HG03439 (cell line): ENCODE measurements at regions not wholly inside any gene's neighbourhood (a gene's known extent, or its start where the extent isn't known, plus 50 kb on each side); places are given as distances from the start of the nearest gene placed in this dataset.
"Not testable (repeated sequence)": the region's sequence is repeated elsewhere in the genome, so short reads cannot be mapped to it uniquely, and the experiment has no call there.

ENCODE experiments used
- ATAC-seq: cut with Tn5 transposase; IDR thresholded peaks from one replicate; pipeline ENCODE4 v1.9.1; 2021; ENCODE audit warnings: mild to moderate bottlenecking, moderate library complexity; ENCODE audit not compliant: unreplicated experiment

DNA sequence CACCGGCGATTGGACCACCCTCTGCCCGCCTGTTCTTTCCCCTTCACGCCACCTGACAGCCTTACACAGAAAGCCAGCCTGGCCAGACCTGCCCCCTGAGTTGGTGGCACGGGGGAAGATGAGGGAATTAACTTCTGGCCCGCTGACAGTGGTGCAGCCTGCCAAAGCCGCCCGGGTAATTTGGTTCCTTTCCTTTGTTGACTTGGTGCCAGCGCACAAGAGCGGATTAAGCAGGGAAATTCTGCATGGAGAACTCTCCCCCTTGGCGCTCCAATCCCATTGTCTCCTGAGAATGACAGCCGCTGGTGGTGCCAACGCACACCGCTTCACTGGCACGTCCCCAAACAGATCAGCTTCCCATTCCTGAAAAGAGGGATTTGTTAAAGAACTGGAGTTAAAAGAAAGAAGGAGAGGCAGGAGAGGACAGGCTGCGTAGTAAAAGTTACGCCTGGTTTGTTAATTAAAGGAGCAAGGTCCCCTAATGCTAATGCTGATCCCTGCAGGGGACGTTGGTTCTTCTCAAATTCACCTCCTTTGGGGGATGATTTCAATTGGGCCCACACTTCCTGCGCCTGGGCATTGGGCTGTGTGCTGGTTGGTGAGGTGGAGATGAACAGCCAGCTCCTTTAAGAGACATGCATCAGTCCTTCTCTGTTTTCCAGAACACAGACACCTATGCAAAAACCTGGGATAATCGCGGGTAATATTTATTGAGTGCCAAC is 286.8 kb downstream of the MYCN start:
- ATAC-seq, result no peak

DNA sequence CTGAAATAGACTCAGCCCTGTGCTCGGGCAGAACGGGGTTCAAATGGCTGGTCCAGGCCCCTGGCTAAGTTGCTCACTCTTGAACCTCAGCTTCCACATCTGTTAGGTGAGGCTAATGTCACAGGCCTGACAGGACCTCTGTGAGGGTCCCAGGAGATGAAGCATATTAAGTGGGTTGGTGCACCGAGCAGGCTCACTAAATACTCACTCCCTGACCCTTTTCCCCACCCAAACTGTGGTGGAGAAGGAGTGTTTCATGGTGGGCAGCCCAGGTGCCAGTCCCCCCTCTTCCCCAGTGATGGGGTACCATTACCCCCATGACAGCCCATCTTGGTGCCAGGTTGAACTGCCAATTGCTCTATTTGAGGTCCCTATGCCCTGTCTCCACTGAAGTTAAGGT is 286.0 kb downstream of the MYCN start:
- no peak for ATAC-seq

DNA sequence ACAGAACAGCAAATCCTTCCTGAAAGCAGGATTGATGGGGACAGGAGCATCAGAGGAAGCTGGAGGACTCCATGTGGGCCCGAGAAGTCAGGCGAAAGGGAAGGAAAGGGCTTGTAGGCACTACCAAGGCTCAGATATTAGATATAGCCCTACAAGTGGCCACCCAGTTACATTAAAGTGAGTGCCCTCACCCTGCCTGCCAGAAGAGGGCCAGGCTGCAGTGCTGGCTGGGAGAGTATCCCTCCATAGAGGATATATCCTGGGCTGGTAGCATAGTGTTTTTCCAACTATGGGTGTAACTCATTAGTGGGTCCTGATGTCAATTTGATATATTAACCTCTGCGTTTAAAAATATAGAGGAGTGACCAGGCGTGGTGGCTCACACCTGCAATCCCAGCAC is 285.2 kb downstream of the MYCN start:
- no peak for ATAC-seq

DNA sequence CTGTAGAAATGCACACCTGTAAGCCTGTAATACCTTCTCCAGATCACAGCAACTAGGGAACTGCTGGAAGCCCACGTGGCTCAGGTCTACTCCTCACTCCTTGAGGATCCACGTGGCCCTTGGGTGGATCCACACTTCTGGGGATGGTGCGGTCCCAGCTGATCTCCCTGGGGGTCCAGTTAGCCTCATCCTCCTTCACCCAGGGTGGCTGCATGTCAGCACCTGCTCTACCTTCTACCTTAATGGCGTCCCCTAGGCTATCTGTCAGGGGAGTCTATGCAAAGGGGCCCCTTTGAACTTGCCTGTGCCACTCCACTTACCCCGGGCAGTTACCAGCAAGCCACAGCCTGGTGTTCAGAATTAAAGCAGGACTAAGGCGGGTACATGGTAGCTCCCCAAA is 284.7 kb downstream of the MYCN start:
- no peak for ATAC-seq

DNA sequence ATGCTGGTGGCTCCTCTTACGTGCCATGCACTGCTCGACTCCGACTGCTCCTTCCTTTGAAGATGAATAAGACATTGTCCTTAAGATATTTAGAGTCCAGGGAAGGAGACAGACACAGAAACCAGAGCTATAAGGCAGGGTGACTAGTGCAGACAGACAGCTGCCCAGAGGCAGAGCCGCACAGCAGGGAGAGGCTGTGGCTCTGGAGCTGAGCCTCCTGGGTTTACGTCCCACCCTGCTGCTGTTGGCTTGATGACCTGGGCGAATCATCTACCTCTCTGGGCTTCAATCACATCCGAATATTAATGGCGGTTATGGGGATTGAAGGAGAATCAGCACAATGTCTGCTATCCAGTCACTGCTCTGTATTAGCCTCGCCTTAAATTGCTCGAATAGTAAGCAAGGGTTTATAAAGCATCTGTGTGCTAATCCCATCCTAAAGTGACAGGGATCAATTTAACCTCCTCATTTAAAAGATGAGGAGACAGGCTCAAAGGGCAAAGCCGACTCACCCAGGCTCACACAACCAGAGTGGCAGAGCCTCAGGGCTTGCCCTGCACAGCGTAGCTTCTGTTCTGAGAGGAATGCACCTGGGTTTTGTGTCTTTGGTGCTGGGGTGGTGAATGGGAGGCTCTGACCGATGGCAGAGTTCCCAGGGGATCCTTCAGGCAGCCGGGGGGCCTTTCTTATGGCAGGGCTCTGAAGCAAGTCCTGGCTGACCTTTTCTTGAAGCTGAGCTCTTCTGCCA is 284.1 kb downstream of the MYCN start:
- ATAC-seq, result no peak

DNA sequence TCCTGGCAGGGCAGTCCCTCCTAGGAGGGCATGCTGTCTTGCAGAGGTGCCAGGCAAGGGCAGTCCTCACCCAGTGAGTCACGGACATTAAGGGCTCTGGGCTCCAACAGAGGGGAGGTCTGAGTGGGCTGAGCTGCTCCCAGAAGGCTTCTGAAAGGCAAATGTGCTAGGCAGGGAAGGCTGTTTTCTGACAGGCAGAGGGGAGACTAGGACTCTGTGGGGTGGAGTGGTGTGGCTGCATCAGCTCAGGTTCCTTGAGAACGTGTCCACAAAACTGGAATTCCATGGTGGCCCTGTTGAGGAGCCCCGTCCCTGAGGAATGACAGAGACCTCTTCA is 283.5 kb downstream of the MYCN start:
- ATAC-seq, result no peak

DNA sequence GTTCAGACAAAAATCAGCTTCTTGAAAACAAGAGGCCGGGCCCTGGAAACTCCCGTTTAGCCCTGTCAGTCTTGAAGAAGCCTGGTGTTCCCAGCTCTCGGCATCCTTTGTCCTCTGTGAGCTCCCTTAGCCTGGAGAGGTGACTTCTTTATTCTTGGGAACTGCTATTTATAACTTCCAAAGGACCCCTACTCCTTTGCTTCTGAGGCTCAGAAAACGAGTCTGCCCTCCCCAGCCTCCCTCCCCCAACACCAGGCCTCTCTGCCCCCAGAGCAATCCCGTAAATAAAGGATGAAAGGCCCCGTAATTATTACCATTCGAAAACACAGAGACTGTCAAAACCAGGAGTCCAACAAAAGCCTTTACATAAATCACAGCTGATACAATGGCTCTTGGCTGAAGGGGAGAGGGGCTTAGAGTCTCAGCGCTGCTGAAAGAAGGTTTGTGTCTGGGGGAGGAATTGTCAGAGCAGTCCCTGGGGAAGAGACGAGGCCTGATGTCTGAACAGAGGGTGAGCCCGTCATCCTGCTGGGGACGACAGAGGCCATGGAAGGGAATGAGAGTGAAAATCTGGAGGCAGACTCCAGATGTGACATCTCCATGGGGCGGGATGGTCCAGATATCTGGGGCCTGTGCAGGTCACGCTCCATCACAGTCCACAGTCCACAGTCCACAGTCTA is 283.0 kb downstream of the MYCN start:
- no peak for ATAC-seq

DNA sequence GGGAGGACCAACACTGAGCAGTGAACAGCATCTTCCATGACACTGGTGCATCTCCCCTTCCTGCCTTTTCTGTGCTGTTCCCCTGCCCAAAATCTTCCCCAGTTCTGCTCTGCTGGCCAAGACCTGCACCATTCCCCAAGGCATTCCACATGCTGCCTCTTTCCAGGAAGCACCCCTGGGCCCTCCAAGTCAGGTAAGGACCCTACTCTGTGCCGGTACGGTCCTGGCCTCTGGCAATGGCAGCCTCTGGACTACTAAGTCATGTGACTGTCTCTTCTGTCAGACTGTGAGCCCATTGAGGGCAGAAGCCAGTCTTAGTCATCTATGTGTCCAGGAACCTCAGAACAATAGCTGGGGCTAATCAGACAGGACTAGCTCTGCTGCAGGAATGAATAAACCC is 282.0 kb downstream of the MYCN start:
- ATAC-seq, result no peak

DNA sequence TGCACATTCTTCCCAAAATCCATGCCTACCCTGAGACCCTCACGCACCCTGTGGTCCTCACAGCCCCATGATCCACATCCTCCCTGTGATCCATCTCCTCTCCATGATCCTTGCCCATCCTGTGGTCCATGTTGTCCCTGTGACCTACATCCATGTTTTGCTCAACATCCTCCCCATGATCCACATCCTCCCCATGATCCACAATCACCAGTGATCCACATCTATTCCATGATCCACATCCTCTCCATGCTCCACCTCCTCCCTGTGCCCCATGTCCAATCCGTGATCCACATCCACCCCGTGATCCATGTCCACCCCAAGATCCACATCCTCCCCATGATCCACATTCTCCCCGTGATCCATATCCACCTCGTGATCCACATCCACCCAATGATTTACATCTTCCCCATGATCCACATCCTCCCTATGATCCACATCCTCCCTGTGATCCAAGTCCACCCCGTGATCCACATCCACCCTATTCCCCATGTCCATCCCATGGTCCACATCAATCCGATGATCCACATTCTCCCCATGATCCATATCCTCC is 281.2 kb downstream of the MYCN start:
- ATAC-seq, result no peak

DNA sequence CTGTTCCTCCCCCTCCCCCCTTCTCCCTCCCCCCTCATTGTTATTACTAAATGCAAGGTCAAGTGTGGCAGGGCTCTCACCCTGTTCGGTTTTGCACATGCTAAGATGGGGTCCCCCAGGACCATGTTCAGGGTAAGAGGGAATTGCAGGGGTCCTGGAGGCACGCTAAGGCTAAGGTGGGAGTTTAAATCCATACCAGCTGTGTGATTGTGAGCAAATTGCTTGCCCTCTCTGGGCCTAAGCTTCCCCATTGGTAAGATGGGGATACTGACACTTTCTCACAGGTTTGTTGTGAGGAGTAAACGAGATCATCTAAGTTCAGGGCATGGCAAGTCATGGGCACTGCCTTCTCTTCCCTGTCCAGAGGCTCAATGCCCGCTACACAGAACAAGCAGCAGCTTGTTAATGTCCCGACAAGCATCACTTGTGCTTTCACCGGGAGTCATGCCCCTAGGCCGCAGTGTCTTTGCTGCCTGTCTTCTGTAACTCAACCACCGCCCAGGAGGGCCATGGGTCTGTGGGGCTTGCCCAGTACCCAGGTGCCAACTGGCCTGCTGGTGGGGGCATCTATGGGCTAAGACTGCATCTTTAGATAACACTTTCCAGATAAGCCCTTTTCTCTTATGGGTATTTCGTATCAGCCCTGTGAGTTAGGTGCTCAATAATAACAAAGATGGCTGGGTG is 279.1 kb downstream of the MYCN start:
- no peak for ATAC-seq

DNA sequence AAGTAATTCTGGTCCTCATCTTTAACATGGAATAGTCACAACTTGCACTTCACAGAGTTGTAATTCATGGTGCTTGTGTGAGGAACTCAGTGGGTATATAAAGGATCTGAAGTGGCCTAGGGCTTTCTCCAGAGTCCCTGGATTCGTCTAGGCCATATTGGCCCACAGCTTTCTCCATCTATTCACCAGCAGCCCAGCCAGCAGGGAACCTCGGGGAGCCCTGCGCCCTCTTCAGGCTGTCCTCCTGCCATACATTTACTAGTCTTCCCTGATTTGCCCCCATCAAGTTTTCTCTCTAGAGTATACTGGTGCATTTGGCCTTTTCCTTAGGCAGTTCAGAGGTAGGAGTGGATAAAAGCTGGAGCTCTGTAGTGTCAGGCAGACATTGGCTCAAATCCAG is 278.3 kb downstream of the MYCN start:
- ATAC-seq, result no peak

DNA sequence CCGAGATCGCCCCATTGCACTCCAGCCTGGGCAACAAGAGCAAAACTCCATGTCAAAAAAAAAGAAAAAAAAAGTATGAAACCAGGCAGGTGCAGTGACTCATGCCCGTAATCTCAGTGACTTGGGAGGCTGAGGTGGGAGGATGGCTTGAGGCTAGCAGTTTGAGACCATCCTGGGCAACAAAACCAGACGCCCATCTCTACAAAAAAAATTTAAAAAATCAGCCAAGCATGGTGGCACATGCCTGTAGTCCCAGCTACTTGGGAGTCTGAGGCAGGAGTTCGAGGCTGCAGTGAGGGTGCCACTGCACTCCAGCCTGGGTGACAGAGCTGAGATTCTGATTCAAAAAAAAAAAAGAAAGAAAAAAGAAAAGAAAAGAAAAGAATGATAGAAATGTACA is 277.8 kb downstream of the MYCN start:
- ATAC-seq, result no peak

DNA sequence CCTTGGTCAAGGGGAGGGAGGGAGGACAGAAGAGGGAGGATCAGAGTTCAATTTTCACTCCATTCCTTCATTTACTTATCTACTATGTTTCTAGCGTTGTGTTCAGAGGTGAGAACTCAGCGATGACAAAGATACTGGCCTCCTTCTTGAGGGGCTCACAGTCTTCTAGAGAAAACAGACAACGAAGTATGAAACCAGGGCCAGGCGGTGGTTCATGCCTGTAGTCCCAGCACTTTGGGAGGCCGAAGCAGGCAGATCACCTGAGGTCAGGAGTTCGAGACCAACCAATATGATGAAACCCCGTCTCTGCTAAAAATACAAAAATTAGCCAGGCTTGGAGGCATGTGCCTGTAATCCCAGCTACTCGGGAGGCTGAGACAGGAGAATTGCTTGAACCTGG is 277.4 kb downstream of the MYCN start:
- ATAC-seq, result not testable (repeated sequence)

DNA sequence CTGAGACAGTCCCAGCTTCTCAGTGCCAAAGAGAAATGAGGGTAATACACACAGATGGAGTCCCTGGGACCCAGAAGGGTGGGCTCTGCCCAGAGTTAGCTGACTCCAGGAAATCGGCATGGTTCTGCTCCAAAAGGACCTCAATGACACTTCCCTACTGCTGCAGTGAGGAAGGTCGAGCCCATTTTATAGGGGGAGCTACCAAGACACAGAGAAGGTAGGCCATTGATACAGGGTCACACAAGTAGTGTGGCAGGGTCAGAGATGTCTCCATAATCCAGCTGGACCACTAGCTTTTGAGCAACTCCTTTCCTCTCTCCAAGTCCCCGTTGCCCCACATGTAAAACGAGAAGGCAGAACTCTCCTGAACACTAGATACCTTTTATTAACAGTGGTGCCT is 276.9 kb downstream of the MYCN start:
- ATAC-seq, result no peak

DNA sequence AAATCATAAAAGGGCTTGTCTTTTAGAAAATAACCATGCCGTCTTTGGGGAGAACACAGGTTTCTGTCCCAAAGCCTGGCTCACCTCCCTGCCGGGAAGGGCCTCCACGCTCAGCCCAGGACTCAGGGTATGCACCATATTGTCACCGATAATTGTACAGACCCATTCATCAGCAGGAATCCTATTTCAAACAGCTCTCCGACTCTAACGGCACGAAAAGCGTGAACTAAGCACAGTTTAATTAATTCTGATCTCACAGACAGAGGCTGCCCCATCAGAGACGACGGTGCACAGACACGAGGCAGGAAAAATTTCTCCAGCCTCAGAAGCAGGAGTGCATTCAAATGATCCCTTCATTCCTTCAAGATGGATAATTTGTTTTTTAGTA is 276.2 kb downstream of the MYCN start:
- ATAC-seq, result no peak

DNA sequence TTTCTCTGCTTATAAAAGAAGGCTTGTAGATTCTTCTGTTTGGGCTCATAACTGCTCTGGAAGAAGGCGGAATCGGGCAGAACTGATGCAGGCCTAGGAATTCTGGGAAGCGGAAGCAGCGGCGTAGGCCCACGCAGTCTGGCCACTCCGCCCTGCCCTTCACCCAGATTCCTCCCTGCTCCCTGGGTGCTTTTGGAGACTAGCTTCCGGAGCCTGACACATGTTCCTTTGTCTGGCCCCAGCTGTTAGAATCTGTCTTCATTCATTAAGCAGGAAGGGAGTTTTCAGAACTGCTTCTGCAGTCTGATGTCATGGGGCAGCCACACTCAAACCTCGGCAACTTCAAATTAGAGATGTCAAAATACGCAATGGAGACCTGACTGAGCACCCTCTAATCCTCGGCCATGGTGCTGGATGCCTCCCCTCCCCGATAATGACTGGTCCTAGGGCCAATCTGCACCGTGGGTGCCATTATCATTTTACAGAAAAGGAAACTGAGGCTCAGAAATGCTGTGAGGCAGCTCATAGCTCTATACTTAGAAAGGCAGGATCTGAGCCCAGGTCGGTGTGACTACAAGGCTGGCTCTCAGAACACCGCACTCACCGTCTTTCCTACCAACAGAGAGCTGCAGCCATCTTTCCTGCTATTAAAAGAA is 275.7 kb downstream of the MYCN start:
- ATAC-seq, result no peak

DNA sequence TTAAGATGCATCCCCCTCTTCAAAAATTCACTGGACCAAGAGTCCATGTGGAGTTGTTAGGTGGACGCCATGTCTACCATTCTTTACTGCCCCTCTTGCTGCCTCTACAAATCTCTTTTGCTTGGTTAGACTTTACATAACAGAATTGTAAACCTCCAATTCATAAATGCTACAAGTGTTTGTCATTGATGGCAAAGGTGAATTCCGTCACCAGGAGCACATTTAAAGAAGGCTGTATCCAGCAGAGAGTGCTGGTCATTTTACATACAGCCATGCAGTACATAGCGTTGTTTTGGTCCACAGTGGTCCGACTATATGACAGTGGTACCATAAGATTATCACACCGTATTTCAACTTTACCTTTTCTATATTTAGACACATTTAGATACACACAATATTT is 274.5 kb downstream of the MYCN start:
- ATAC-seq, result no peak

DNA sequence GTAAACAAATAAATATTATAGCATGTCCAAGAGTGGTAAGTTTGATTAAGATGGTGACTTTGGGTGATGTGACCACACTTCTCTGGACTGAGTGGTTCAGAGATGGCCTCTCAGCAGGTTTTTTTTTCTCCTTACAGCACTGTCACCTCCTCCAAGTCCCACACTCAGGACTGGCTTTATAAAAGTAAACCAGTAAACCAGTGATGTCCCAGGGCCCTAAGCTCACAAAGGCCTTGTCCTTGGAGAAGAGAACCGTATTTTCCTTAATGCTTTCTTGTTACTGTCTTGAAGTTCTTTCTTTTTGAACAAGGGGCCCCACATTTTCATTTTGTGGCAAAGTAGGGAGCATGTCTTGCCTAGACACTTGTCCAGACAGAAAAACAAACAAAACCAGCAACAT is 274.0 kb downstream of the MYCN start:
- no peak for ATAC-seq

DNA sequence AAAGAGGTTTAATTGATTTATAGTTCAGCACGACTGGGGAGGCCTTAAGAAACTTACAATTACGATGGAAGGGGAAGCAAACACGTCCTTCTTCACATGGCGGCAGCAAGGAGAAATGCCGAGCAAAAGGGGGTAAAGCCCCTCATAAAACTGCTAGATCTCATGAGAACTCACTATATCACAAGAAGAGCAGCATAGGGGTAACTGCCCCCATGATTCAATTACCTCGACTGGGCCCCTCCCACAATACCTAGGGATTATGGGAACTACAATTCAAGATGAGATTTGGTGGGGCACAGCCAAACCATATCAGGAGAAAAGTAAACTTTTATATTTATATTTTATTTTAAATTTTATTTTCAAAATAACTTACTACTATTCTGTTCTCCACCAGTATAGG is 272.0 kb downstream of the MYCN start:
- ATAC-seq, result no peak

DNA sequence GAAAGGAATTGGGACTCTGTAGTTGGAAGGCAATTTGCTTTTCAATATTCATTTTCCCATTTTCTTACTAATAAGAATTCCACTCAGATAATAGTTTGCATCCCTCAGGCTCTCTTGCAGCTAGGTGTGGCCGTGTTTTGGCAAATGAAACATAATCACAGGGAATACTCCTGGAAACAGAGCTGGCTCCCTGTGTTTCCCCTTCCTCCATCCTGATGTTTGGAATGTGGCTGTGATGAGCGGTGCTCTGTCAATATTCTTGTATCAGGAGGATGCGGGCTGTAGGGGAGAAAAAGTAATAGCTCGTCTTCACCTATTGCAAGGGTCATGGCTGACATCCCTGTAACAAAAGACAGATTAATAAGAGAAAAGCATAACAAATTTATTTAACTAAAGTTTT is 271.0 kb downstream of the MYCN start:
- ATAC-seq, result no peak

DNA sequence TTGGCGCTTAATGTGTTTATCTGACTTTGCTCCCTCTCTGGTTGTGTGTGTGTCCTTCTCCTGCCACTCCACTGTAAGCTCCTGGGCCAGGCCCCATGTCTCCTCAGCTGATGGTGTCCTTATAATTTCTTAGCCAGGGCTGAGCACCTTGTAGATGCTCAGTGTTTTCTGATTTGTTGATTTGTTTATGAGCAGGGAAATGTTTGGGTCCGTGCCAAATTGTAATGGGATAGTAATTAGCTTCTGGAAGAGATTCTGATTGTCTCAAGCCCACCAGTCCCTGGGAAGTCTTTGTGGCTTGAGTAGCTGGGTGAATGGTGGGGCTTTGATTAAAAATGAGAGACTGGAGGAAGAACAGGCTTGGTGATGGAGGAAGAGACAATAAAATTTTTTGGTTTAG is 270.5 kb downstream of the MYCN start:
- no peak for ATAC-seq
